H1 (cell line): ENCODE measurements at regions not wholly inside any gene's neighbourhood (a gene's known extent, or its start where the extent isn't known, plus 50 kb on each side); places are given as distances from the start of the nearest gene placed in this dataset.

ENCODE experiments used
- CTCF ChIP-seq, 3 experiments: IDR thresholded peaks; 1 replicate in 2 of 3; 2 replicates in 1 of 3; pipeline versions ENCODE4 v1.5.1 to v1.6.1; 2011; ENCODE audit warnings: low read length in 3 of 3, mild to moderate bottlenecking in 3 of 3, inconsistent platforms in 2 of 3, low read depth in 1 of 3, moderate library complexity in 1 of 3; ENCODE audit not compliant: insufficient read depth in 1 of 3; ENCODE audit errors: control extremely low read depth in 1 of 3
- EP300 ChIP-seq, 2 experiments: IDR thresholded peaks; 1 replicate in 1 of 2; 2 replicates in 1 of 2; pipeline ENCODE4 v1.6.1; 2011 to 2012; ENCODE audit warnings: low read depth in 2 of 2, low read length in 2 of 2, mild to moderate bottlenecking in 2 of 2, borderline replicate concordance in 1 of 2, inconsistent platforms in 1 of 2, moderate library complexity in 1 of 2
- GABPA ChIP-seq: IDR thresholded peaks from 2 replicates; pipeline ENCODE4 v1.6.1; 2011; ENCODE audit warnings: mild to moderate bottlenecking, low read length, moderate library complexity, borderline replicate concordance; ENCODE audit not compliant: insufficient read depth
- MAFK ChIP-seq: IDR thresholded peaks from 2 replicates; pipeline ENCODE4 v1.6.1; 2012; ENCODE audit warnings: low read depth, mild to moderate bottlenecking, improper control_type of control experiment, low read length
- MAX ChIP-seq: IDR thresholded peaks from 2 replicates; pipeline ENCODE4 v1.6.1; 2012; ENCODE audit warnings: inconsistent platforms
- POLR2A ChIP-seq, 2 experiments: IDR thresholded peaks; 1 replicate in 1 of 2; 2 replicates in 1 of 2; pipeline ENCODE4 v1.6.1; 2011; ENCODE audit warnings: low read depth in 2 of 2, low read length in 2 of 2, mild to moderate bottlenecking in 2 of 2; ENCODE audit errors: control extremely low read depth in 1 of 2
- POLR2AphosphoS5 ChIP-seq: IDR thresholded peaks from 2 replicates; pipeline ENCODE4 v1.6.1; 2011; ENCODE audit warnings: low read depth, low read length
- SP1 ChIP-seq: IDR thresholded peaks from 2 replicates; pipeline ENCODE4 v1.6.1; 2011; ENCODE audit warnings: low read depth, low read length

GRCh38 chr21:16022116-16022515 is 292.3 kb downstream of the USP25 start:
- TF ChIP-seq POLR2A (IDR thresholded peaks at IDR 0.05; ENCODE audit: control extremely low read depth in 1 of 2, low read depth in 2 of 2, low read length in 2 of 2) (no peak), CTCF (IDR thresholded peaks at IDR 0.05; ENCODE audit: control extremely low read depth in 1 of 3, insufficient read depth in 1 of 3, low read depth in 1 of 3, low read length in 3 of 3) (no peak), MAFK (no peak), POLR2AphosphoS5 (no peak), MAX (no peak), SP1 (no peak), EP300 (IDR thresholded peaks at IDR 0.05; ENCODE audit: borderline replicate concordance in 1 of 2, low read depth in 2 of 2, low read length in 2 of 2) (no peak), GABPA (no peak)
